Lung microvascular endothelial cell (primary cell): ENCODE measurements at regions not wholly inside any gene's neighbourhood (a gene's known extent, or its start where the extent isn't known, plus 50 kb on each side); places are given as distances from the start of the nearest gene placed in this dataset.
"Not testable (repeated sequence)": the region's sequence is repeated elsewhere in the genome, so short reads cannot be mapped to it uniquely, and the experiment has no call there.

Source experiments
- DNase-seq, 2 donors: peaks; one replicate each; pipeline versions ENCODE4 v3.0.0 to v3.0.0-alpha.2; 2010; ENCODE audit warnings: low read depth in 2 of 2

- DNase-seq, result no peak
These were observed 138.9 kb upstream of the NRIP1 start for GRCh38 chr21:15203740-15204139.

GRCh38 chr21:15204140-15204969 lies 139.6 kb upstream of the NRIP1 start:
- no peak for DNase-seq

GRCh38 chr21:15204970-15205286 lies 140.1 kb upstream of the NRIP1 start:
- DNase-seq, result no peak

GRCh38 chr21:15206514-15206913 lies 141.7 kb upstream of the NRIP1 start:
- no peak for DNase-seq

GRCh38 chr21:15207231-15207630 lies 142.4 kb upstream of the NRIP1 start:
- DNase-seq, result no peak

- DNase-seq, result no peak
These were observed 143.0 kb upstream of the NRIP1 start for GRCh38 chr21:15207635-15208370.

- no peak for DNase-seq
These were observed 144.0 kb upstream of the NRIP1 start for GRCh38 chr21:15208786-15209185.

GRCh38 chr21:15209224-15209623 lies 144.4 kb upstream of the NRIP1 start:
- no peak for DNase-seq

GRCh38 chr21:15210235-15210678 lies 145.5 kb upstream of the NRIP1 start:
- no peak for DNase-seq

GRCh38 chr21:15211491-15212133 lies 146.8 kb upstream of the NRIP1 start:
- no peak for DNase-seq

GRCh38 chr21:15212206-15212605 lies 147.4 kb upstream of the NRIP1 start:
- DNase-seq, result no peak

GRCh38 chr21:15218476-15218875 lies 153.7 kb upstream of the NRIP1 start:
- not testable (repeated sequence) for DNase-seq

- no peak for DNase-seq
These were observed 154.2 kb upstream of the NRIP1 start for GRCh38 chr21:15219039-15219438.

- DNase-seq, result no peak
These were observed 155.1 kb upstream of the NRIP1 start for GRCh38 chr21:15219894-15220293.

GRCh38 chr21:15221799-15222386 lies 157.1 kb upstream of the NRIP1 start:
- DNase-seq, result no peak

GRCh38 chr21:15222707-15223106 lies 157.9 kb upstream of the NRIP1 start:
- DNase-seq, result no peak

GRCh38 chr21:15224346-15225086 lies 159.7 kb upstream of the NRIP1 start:
- no peak for DNase-seq

GRCh38 chr21:15227919-15228318 lies 163.1 kb upstream of the NRIP1 start:
- DNase-seq, result no peak

- no peak for DNase-seq
These were observed 164.6 kb upstream of the NRIP1 start for GRCh38 chr21:15229390-15229789.

- DNase-seq, result no peak
These were observed 168.8 kb upstream of the NRIP1 start for GRCh38 chr21:15233611-15234010.

GRCh38 chr21:15236111-15236510 lies 171.3 kb upstream of the NRIP1 start:
- DNase-seq, result no peak
